HEK293 (cell line): ENCODE measurements at regions not wholly inside any gene's neighbourhood (a gene's known extent, or its start where the extent isn't known, plus 50 kb on each side); places are given as distances from the start of the nearest gene placed in this dataset.

ENCODE experiments used
- CTCF ChIA-PET: fragments of 350-600 bp; formaldehyde crosslinking; extraction: SDS; loops from one replicate; lab custom pipeline; 2021; ENCODE audit warnings: antibody characterized with exemption; lab: Yijun Ruan, JAX
- POLR2A ChIA-PET: fragments of 300-600 bp; formaldehyde crosslinking; extraction: SDS; loops from one replicate; lab custom pipeline; 2020; ENCODE audit warnings: antibody characterized with exemption, inconsistent platforms; lab: Yijun Ruan, JAX
- H3K27ac ChIP-seq: fragments of 200-500 bp; sonication (Bioruptor generic); 2 replicates; pipeline ENCODE4 v1.5.1; 2014; ENCODE audit warnings: low read depth, low read length, control low read depth, inconsistent platforms; ENCODE audit errors: extremely low read depth
- H3K36me3 ChIP-seq, 2 experiments: fragments of 200-500 bp in 1 of 2; sonication (Bioruptor generic) in 1 of 2; 1 replicate in 1 of 2; 2 replicates in 1 of 2; pipeline ENCODE4 v1.5.1; 2014 to 2017; ENCODE audit warnings: inconsistent platforms in 2 of 2, low read length in 2 of 2; ENCODE audit not compliant: control insufficient read depth in 2 of 2, insufficient read depth in 1 of 2
- H3K4me1 ChIP-seq: fragments of 200-500 bp; sonication (Bioruptor generic); 2 replicates; pipeline ENCODE4 v1.5.1; 2014; ENCODE audit warnings: mild to moderate bottlenecking, low read length, inconsistent platforms; ENCODE audit not compliant: control insufficient read depth, insufficient read depth
- H3K4me3 ChIP-seq: 2 replicates; pipeline ENCODE4 v1.5.1; 2011; ENCODE audit warnings: low read depth, mild to moderate bottlenecking, control low read depth, low read length, moderate library complexity
- H3K9me3 ChIP-seq: fragments of 200-500 bp; sonication (Bioruptor generic); 2 replicates; pipeline ENCODE4 v1.5.1; 2014; ENCODE audit warnings: low read depth, low read length, inconsistent platforms; ENCODE audit not compliant: control insufficient read depth, insufficient read depth
- BCL11A ChIP-seq: fragments of 450-650 bp; formaldehyde crosslinking; IDR thresholded peaks from 2 replicates; pipeline ENCODE4 v1.5.1; 2016; ENCODE audit warnings: low read depth, missing biosample characterization, missing genetic modification characterization
- FEZF1 ChIP-seq: fragments of 450-650 bp; formaldehyde crosslinking; IDR thresholded peaks from 2 replicates; pipeline ENCODE4 v1.5.1; 2016; ENCODE audit warnings: missing biosample characterization, missing genetic modification characterization
- HOXC10 ChIP-seq: sonication (generic); formaldehyde crosslinking; IDR thresholded peaks from 2 replicates; pipeline ENCODE4 v1.8.1; 2023; ENCODE audit warnings: mild to moderate bottlenecking, missing genetic modification reagents
- SCRT1 ChIP-seq: fragments of 450-650 bp; formaldehyde crosslinking; IDR thresholded peaks from 2 replicates; pipeline ENCODE4 v1.5.1; 2016; ENCODE audit warnings: missing biosample characterization, missing genetic modification characterization, borderline replicate concordance
- SP3 ChIP-seq: fragments of 450-650 bp; formaldehyde crosslinking; IDR thresholded peaks from 2 replicates; pipeline ENCODE4 v1.5.1; 2016; ENCODE audit warnings: missing biosample characterization, missing genetic modification characterization
- SP7 ChIP-seq: fragments of 450-650 bp; formaldehyde crosslinking; IDR thresholded peaks from 2 replicates; pipeline ENCODE4 v1.5.1; 2016; ENCODE audit warnings: missing biosample characterization, missing genetic modification characterization
- TCF7L2 ChIP-seq: IDR thresholded peaks from 2 replicates; pipeline ENCODE4 v1.6.1; 2011; ENCODE audit warnings: low read depth, mild to moderate bottlenecking, inconsistent platforms, low read length, moderate library complexity, borderline replicate concordance
- ZFP69B ChIP-seq: fragments of 450-650 bp; formaldehyde crosslinking; IDR thresholded peaks from 2 replicates; pipeline ENCODE4 v1.5.1; 2016; ENCODE audit warnings: missing biosample characterization, missing genetic modification characterization
- ZNF112 ChIP-seq: fragments of 450-650 bp; formaldehyde crosslinking; IDR thresholded peaks from 2 replicates; pipeline ENCODE4 v1.5.0; 2017; ENCODE audit warnings: missing biosample characterization, missing genetic modification characterization
- ZNF121 ChIP-seq: fragments of 450-650 bp; formaldehyde crosslinking; IDR thresholded peaks from 2 replicates; pipeline ENCODE4 v1.5.1; 2016; ENCODE audit warnings: missing biosample characterization, missing genetic modification characterization
- ZNF132 ChIP-seq: fragments of 450-650 bp; formaldehyde crosslinking; IDR thresholded peaks from 2 replicates; pipeline ENCODE4 v1.5.1; 2017; ENCODE audit warnings: missing biosample characterization, missing genetic modification characterization, borderline replicate concordance
- ZNF140 ChIP-seq: fragments of 450-650 bp; formaldehyde crosslinking; IDR thresholded peaks from 2 replicates; pipeline ENCODE4 v1.5.1; 2016; ENCODE audit warnings: missing biosample characterization, missing genetic modification characterization
- ZNF214 ChIP-seq: fragments of 450-650 bp; formaldehyde crosslinking; IDR thresholded peaks from 2 replicates; pipeline ENCODE4 v1.5.1; 2017; ENCODE audit warnings: missing biosample characterization, mild to moderate bottlenecking, missing genetic modification characterization, borderline replicate concordance
- ZNF391 ChIP-seq: fragments of 450-650 bp; formaldehyde crosslinking; IDR thresholded peaks from 2 replicates; pipeline ENCODE4 v1.5.1; 2016; ENCODE audit warnings: low read depth, missing biosample characterization, missing genetic modification characterization, borderline replicate concordance
- ZNF416 ChIP-seq: fragments of 450-650 bp; formaldehyde crosslinking; IDR thresholded peaks from 2 replicates; pipeline ENCODE4 v1.5.1; 2016; ENCODE audit warnings: missing biosample characterization, missing genetic modification characterization
- ZNF555 ChIP-seq: fragments of 450-650 bp; formaldehyde crosslinking; conservative IDR thresholded peaks from 2 replicates; pipeline ENCODE4 v1.5.1; 2017; ENCODE audit warnings: missing biosample characterization, mild to moderate bottlenecking, missing genetic modification characterization, inconsistent platforms
- ZNF707 ChIP-seq: fragments of 450-650 bp; formaldehyde crosslinking; IDR thresholded peaks from 2 replicates; pipeline ENCODE4 v1.5.1; 2016; ENCODE audit warnings: missing biosample characterization, missing genetic modification characterization
- ZNF76 ChIP-seq: fragments of 450-650 bp; formaldehyde crosslinking; IDR thresholded peaks from 2 replicates; pipeline ENCODE4; 2016; ENCODE audit warnings: low read depth, missing biosample characterization, missing genetic modification characterization, borderline replicate concordance
- TF ChIP-seq, protein P1 (sequence below): fragments of 450-650 bp; formaldehyde crosslinking; IDR thresholded peaks from 2 replicates; pipeline ENCODE4 v1.5.1; 2016; ENCODE audit warnings: missing biosample characterization, missing genetic modification characterization
- TF ChIP-seq, protein P2 (sequence below): fragments of 450-650 bp; formaldehyde crosslinking; IDR thresholded peaks from 2 replicates; pipeline ENCODE4 v1.5.1; 2016; ENCODE audit warnings: missing biosample characterization, missing genetic modification characterization
- TF ChIP-seq, protein P3 (sequence below): fragments of 450-650 bp; formaldehyde crosslinking; IDR thresholded peaks from 2 replicates; pipeline ENCODE4 v1.5.1; 2016; ENCODE audit warnings: missing biosample characterization, missing genetic modification characterization

DNA sequence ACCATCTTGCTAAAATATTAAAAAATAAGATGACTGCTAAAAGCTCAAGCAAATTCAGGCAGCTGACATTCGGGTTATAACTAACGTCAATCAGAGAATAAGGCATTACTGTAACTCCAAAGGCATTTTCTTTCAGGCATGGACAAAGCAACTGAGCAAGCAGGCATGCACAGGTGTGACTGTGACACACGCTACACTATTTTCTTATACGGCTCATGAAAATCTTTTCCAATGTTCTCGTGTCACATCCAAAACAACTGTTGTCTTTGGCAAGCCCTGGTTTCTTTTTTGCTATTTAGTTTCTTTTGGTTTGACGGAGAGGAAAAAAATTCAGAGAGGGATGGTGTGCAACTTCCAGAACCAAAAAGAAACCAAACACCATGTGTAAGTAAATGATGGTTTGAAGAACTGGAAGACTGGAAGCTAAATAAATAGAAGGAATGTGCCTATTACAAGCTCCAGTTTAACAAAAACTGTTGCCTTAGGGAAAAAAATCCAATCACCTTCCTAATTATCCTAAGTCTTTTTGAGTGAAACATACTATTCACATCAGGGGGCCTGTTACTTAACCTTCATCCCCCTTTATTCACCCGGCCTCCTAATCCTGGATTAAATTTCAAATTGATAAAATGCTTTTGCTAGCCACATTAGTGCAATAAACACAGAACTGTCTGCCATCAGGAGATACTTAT lies 277.6 kb downstream of the PSAT1 start:
- no peaks in the 10 kb centered on the region for H3K36me3 ChIP-seq
- TF ChIP-seq ZNF707 (no peak), TCF7L2 (peak; percentile 76; the same call in 1 of the 2 replicates), FEZF1 (peak; percentile 6; the same call in 1 of the 2 replicates)
- TF ChIP-seq, protein P1, sequence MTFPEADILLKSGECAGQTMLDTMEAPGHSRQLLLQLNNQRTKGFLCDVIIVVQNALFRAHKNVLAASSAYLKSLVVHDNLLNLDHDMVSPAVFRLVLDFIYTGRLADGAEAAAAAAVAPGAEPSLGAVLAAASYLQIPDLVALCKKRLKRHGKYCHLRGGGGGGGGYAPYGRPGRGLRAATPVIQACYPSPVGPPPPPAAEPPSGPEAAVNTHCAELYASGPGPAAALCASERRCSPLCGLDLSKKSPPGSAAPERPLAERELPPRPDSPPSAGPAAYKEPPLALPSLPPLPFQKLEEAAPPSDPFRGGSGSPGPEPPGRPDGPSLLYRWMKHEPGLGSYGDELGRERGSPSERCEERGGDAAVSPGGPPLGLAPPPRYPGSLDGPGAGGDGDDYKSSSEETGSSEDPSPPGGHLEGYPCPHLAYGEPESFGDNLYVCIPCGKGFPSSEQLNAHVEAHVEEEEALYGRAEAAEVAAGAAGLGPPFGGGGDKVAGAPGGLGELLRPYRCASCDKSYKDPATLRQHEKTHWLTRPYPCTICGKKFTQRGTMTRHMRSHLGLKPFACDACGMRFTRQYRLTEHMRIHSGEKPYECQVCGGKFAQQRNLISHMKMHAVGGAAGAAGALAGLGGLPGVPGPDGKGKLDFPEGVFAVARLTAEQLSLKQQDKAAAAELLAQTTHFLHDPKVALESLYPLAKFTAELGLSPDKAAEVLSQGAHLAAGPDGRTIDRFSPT (tag by site-specific recombination), result 0 out of 2 replicates have a peak, but pooled peaks have one; percentile 29
- H3K4me1 ChIP-seq, result peaks cover 10% of the 10 kb centered on the region
- H3K27ac ChIP-seq, result no peak overlapping the region
- ChIA-PET CTCF (interaction anchor here (0.6 kb wide), 1 partner anchor 234 kb away, joined by 4 read pairs; no protein-coding TSS in a partner anchor), POLR2A (no interaction called here)
- H3K9me3 ChIP-seq, result no peaks in the 10 kb centered on the region
- no peak overlapping the region for H3K4me3 ChIP-seq

DNA sequence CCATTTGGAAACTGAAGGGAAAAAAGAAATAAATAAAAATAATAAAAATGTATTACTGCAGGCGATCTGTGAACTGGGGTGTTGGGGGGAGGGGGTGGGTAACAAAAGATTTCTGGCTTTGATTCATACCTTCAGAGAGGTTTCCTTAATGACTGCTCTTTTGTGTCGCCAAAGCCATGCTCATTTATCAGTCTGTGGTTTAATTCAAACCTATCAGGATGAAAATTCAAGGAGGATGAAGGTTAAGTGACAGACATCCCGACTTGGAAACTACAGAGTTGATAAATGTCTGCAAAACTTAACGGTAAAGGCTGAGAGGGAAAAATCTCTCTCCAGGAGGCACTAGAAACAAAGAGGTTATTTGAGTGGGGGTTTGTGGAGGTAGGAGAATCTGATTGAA lies 278.2 kb downstream of the PSAT1 start:
- ChIA-PET POLR2A (no interaction called here), CTCF (no interaction called here)
- H3K9me3 ChIP-seq, result no peaks in the 10 kb centered on the region
- H3K4me1 ChIP-seq, result peaks cover 10% of the 10 kb centered on the region
- no peak overlapping the region for H3K4me3 ChIP-seq
- TF ChIP-seq ZNF121 (tag by site-specific recombination), result no peak
- TF ChIP-seq ZNF132 (tag by site-specific recombination), result no peak
- TF ChIP-seq, protein P2, sequence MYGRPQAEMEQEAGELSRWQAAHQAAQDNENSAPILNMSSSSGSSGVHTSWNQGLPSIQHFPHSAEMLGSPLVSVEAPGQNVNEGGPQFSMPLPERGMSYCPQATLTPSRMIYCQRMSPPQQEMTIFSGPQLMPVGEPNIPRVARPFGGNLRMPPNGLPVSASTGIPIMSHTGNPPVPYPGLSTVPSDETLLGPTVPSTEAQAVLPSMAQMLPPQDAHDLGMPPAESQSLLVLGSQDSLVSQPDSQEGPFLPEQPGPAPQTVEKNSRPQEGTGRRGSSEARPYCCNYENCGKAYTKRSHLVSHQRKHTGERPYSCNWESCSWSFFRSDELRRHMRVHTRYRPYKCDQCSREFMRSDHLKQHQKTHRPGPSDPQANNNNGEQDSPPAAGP, result no peak
- TF ChIP-seq ZFP69B, result no peak
- no peak for TF ChIP-seq SP3 (tag by site-specific recombination)
- no peak for TF ChIP-seq ZNF555 (tag by site-specific recombination)
- TF ChIP-seq ZNF391 (tag by site-specific recombination), result no peak
- TF ChIP-seq BCL11A, result no peak
- TF ChIP-seq SP7 (tag by site-specific recombination), result no peak
- TF ChIP-seq, protein P3, sequence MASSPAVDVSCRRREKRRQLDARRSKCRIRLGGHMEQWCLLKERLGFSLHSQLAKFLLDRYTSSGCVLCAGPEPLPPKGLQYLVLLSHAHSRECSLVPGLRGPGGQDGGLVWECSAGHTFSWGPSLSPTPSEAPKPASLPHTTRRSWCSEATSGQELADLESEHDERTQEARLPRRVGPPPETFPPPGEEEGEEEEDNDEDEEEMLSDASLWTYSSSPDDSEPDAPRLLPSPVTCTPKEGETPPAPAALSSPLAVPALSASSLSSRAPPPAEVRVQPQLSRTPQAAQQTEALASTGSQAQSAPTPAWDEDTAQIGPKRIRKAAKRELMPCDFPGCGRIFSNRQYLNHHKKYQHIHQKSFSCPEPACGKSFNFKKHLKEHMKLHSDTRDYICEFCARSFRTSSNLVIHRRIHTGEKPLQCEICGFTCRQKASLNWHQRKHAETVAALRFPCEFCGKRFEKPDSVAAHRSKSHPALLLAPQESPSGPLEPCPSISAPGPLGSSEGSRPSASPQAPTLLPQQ (tag by site-specific recombination), result no peak
- TF ChIP-seq ZNF416 (tag by site-specific recombination), result no peak
- no peak for TF ChIP-seq ZNF214 (tag by site-specific recombination)
- no peak for TF ChIP-seq HOXC10
- no peak for TF ChIP-seq SCRT1 (tag by site-specific recombination)
- TF ChIP-seq ZNF140 (tag by site-specific recombination), result no peak
- TF ChIP-seq ZNF76, result no peak
- TF ChIP-seq ZNF112 (tag by site-specific recombination), result no peak
- no peak overlapping the region for H3K27ac ChIP-seq
- H3K36me3 ChIP-seq, result no peaks in the 10 kb centered on the region
